HG03558 (cell line): ENCODE measurements at regions not wholly inside any gene's neighbourhood (a gene's known extent, or its start where the extent isn't known, plus 50 kb on each side); places are given as distances from the start of the nearest gene placed in this dataset.

Experiments
- ATAC-seq: cut with Tn5 transposase; IDR thresholded peaks from one replicate; pipeline ENCODE4 v1.9.1; 2021; ENCODE audit warnings: moderate number of reproducible peaks; ENCODE audit not compliant: unreplicated experiment; ENCODE audit errors: extremely low read depth

DNA sequence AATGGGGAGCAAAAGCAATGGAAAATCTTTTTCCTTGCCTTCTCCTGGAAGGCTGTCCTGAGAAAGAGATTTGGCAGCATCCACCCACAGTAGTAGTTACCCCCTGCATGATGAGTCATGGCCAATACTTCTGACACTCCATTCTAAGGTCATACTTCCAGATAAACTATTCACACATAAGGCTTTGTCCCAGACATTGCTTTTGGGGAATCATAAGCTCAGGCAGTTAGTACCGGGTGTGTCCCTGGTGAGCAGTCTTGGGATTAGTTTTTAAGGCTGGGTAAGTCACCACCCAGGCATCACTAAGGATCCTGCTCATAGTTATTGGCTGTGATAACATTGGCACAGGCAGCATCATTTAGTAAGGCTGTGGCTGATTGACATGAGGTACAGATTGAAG is 160.6 kb upstream of the GGTLC1 start:
- no peak for ATAC-seq

- ATAC-seq, result no peak
Observed at GRCh38 chr20:24148372-24148771, 159.8 kb upstream of the GGTLC1 start.

DNA sequence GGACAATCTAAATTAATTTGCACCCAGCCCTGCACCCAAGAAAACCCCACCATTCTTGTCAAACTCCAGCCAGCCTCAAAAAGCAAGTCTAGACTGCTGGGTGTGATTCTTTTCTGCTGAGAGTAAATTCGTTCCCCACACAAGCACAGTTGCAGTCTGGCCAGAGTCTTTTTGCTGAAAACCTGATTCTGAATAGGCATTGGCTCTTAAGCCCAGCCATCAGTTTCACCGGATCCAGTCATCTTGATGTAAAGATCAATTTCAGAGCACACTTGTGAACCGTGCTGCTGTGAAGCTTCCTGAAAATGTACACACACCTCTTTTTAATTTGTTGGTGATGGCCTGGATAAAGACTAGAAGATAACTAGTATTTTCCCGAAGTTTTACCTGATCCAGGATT is 159.4 kb upstream of the GGTLC1 start:
- ATAC-seq, result no peak

GRCh38 chr20:24147479-24147878 is 158.9 kb upstream of the GGTLC1 start:
- ATAC-seq, result no peak

GRCh38 chr20:24146231-24146634 is 157.7 kb upstream of the GGTLC1 start:
- no peak for ATAC-seq

DNA sequence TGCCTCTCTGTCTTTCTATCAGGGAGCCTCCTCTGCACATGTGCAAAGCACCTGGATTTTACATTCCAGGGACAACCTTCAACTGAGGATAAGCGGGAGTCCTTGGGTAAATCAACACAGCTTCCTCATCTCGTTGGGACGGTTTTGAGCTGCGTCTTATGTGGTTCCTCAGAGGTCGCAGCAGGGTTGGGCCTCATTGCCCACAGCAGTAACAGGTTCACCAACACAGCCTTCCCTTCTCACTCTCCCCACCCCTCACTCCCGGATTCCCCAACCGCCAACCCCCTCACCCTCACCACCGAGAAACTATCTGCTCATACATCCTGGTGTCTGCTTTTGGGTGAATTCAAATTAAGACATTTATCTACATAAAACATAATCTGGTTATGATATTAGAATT is 155.8 kb upstream of the GGTLC1 start:
- no peak for ATAC-seq

DNA sequence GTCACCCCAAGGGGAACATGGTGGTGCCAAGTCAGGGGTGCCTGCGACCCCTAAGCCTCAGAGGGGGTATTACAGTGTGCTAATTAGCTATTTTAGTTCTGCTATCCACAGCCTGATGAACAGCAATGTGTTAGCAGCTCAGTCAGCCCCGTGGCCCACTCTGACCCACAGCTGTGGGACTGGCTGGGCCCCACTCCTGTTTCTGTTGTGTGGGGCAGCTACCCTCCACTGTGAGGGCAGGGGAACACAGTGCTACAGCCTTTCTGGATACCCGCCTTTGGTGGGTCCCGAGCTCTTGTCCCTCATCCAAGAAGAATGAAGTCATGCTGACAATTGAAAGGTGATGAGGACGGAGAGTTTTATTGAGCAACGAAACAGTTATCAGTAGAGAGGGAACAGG is 152.5 kb upstream of the GGTLC1 start:
- no peak for ATAC-seq

DNA sequence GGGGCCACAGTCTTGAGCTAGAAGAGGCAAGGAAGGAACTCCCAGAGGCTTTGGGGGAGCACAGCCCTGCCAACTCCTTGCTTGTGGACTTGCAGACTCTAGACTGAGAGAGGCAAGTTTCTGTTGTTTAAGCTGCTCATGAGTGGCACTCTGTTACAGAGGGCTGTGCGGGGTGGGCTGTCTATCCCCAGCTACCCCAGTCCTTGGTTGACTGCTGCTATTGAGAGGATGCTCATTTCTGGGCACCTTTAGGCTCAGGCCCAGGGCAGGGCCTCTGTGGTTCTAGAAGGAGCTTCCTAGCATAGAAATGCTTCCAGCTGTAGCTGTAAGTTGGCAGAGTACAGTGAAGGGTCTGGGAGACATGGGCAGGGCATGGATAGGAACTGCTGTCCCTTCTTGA is 151.3 kb upstream of the GGTLC1 start:
- ATAC-seq, result no peak

- no peak for ATAC-seq
Observed at GRCh38 chr20:24138951-24139350, 150.4 kb upstream of the GGTLC1 start.

- ATAC-seq, result no peak
Observed at GRCh38 chr20:24138196-24138857, 149.7 kb upstream of the GGTLC1 start.

DNA sequence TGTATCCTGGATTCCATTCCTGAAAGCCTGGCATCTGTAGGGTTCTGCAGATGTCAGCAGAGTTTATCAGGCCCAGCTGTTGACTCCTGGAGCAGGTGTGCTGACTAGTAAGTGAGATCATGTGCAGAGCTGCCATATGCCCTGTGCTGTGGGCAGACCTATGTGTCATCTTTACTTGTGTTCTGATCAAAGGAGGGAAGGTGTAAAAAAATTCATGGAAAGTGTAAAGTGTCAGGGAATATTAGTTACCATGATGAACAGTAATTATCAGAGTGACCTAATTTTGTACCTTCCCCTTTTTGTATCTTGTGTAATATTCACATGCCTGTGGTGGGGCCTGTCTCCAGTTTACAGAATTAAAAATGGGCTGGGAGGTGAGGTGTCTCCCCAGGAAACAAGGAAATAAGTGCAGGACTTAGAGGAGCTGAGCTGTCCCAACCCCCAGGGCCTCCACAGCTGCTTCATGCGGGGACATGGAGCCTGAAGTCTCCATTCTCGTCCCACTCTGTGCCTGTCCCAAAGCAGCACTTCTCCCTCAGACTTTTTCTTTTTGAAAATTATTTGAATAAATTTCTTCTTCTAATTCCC is 148.2 kb upstream of the GGTLC1 start:
- no peak for ATAC-seq

GRCh38 chr20:24135781-24136180 is 147.2 kb upstream of the GGTLC1 start:
- no peak for ATAC-seq

DNA sequence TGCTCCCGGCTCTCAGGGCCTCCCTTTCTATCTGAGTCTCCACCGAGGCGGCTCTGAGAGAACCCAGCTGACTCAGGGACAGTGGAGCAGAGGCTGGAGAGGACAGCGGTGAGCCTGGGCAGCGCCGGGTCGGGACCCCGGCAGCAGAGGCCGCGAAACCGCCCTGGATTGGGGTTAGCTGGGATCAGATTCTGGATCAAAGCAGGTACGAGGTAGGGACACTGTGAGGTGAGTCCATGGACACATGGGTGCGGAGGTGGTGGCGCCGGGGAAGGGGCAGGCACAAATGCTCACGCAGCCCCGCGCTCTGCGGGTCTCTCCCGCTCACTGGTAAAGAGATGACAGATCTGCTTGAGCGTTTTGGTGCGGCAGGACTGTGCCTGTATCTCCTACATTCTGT is 146.4 kb upstream of the GGTLC1 start:
- no peak for ATAC-seq

- no peak for ATAC-seq
Observed at GRCh38 chr20:24134284-24134683, 145.7 kb upstream of the GGTLC1 start.

GRCh38 chr20:24132246-24132645 is 143.7 kb upstream of the GGTLC1 start:
- no peak for ATAC-seq

- no peak for ATAC-seq
Observed at GRCh38 chr20:24131684-24132083, 143.1 kb upstream of the GGTLC1 start.

DNA sequence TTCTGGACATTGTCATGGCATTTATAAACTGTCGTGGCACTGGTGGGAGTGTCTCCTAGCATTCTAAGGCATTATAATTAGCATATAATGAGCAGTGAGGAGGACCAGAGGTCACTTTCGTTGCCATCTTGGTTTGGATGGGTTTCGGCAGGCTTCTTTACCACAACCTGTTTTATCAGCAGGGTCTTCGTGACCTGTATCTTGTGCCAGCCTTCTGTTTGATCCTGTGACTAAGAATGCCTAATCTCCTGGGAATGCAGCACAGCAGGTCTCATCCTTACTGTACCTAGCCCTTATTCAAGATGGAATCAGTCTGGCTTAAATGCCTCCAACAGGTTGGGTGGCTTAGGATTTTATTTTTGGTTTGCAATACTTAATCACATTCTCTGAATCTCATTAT is 142.7 kb upstream of the GGTLC1 start:
- no peak for ATAC-seq

GRCh38 chr20:24129641-24130040 is 141.1 kb upstream of the GGTLC1 start:
- ATAC-seq, result no peak

DNA sequence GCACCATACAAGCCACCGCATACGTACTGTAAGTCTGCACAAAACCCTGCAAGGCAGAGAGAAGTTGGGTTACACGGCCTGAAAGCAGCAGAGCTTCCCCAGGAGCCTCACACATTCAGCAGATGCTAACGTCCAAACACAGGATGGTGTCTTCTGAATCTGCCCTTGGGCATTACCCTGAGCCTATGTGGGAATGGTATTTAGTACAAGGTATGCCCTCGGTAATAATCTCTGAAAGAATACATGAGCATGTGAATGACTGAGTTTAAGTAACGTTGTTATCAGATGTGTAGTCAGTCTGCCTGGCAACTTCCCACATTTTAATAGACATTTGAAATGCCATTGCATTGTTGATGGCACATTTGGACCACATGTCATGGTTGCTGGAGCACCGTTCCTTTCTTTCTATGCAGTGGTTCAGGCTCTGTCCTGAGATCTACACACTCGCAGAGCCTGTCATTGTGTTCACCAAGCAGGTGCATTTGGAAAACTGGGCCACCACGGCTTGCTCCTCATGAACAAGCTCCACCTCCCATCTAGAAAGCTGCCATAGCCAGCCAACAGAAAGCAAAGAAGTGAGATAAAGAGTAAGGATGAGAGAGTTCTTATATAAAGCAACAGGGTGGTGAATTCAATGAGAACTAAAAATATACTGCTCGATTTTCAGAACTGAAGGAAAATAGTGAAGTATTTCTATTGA is 136.5 kb upstream of the GGTLC1 start:
- ATAC-seq, result no peak

DNA sequence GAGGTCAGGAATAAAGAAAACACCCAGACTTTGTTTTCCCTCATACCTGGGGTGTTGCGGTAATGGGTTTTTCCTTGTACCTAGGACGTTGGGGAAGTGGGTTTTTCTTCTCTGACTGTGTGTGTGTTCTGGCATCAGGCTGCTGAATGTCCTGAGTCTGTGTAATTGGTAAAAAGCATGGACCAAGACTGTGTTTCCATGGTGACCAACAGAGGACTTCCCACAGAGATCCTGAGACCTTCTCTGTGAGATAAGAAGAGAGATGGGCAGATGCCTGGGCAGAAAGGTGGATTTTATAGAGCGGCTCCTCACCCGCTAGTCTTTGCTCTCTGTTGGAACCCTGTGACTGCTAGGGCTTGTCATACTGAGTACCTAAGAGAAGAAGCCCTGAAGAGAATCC is 135.4 kb upstream of the GGTLC1 start:
- ATAC-seq, result no peak

- no peak for ATAC-seq
Observed at GRCh38 chr20:24118441-24119175, 130.0 kb upstream of the GGTLC1 start.
